Neural cell (in vitro differentiated cells): ENCODE measurements at regions not wholly inside any gene's neighbourhood (a gene's known extent, or its start where the extent isn't known, plus 50 kb on each side); places are given as distances from the start of the nearest gene placed in this dataset.

Source experiments
- H2AFZ ChIP-seq: fragments of 200-600, 300-800 bp; sonication (generic), shearing (Covaris generic); 2 replicates; pipeline ENCODE4 v1.6.0; 2014; ENCODE audit warnings: low read depth, mild to moderate bottlenecking, antibody characterized with exemption, low read length, moderate library complexity
- H3F3A ChIP-seq: fragments of 200-600 bp; shearing (Covaris generic); 2 replicates; pipeline ENCODE4 v1.6.1; 2016; ENCODE audit warnings: mild to moderate bottlenecking, moderate library complexity, mixed read lengths, antibody characterized with exemption, low read length; ENCODE audit not compliant: insufficient read depth, poor library complexity, severe bottlenecking
- H3K27ac ChIP-seq: fragments of 200-600, 300-800 bp; sonication (generic), shearing (Covaris generic); 2 replicates; pipeline ENCODE4 v1.5.1; 2014; ENCODE audit warnings: mild to moderate bottlenecking, low read length, moderate library complexity
- H3K27me3 ChIP-seq: fragments of 300-800, 200-600 bp; sonication (generic), shearing (Covaris generic); 2 replicates; pipeline ENCODE4 v1.6.0; 2014; ENCODE audit warnings: mild to moderate bottlenecking, low read depth, low read length, moderate library complexity; ENCODE audit not compliant: insufficient read depth
- H3K36me3 ChIP-seq: fragments of 300-800, 200-600 bp; sonication (generic), shearing (Covaris generic); 2 replicates; pipeline ENCODE4 v1.5.1; 2014; ENCODE audit warnings: mild to moderate bottlenecking, antibody characterized with exemption, low read length, moderate library complexity; ENCODE audit not compliant: insufficient read depth
- H3K4me2 ChIP-seq: fragments of 300-800, 200-600 bp; sonication (generic), shearing (Covaris generic); 2 replicates; pipeline ENCODE4 v1.6.0; 2014; ENCODE audit warnings: mild to moderate bottlenecking, low read length
- H3K4me3 ChIP-seq: fragments of 300-800, 200-600 bp; sonication (generic), shearing (Covaris generic); 2 replicates; pipeline ENCODE4 v1.5.1; 2014; ENCODE audit warnings: mild to moderate bottlenecking, low read length, moderate library complexity
- H3K79me2 ChIP-seq: fragments of 200-600 bp; shearing (Covaris generic); replicated peaks from 2 replicates; pipeline ENCODE4 v1.6.0; 2014; ENCODE audit warnings: mild to moderate bottlenecking, low read length, moderate library complexity; ENCODE audit not compliant: insufficient read depth
- H3K9ac ChIP-seq: fragments of 300-800, 200-600 bp; sonication (generic), shearing (Covaris generic); 2 replicates; pipeline ENCODE4 v1.6.1; 2016; ENCODE audit warnings: mild to moderate bottlenecking, low read length, mixed read lengths
- H3K9me2 ChIP-seq: fragments of 200-600 bp; shearing (Covaris generic); 2 replicates; pipeline ENCODE4 v1.6.1; 2016; ENCODE audit warnings: mild to moderate bottlenecking, low read length, mixed read lengths; ENCODE audit not compliant: insufficient read depth
- H3K9me3 ChIP-seq: fragments of 200-600, 300-800 bp; sonication (generic), shearing (Covaris generic); 2 replicates; pipeline ENCODE4 v1.6.1; 2016; ENCODE audit warnings: mild to moderate bottlenecking, mixed run types, low read length, moderate library complexity, mixed read lengths
- H4K20me1 ChIP-seq: fragments of 200-600 bp; shearing (Covaris generic); 2 replicates; pipeline ENCODE4 v1.6.1; 2016; ENCODE audit warnings: mild to moderate bottlenecking, mixed run types; ENCODE audit not compliant: insufficient read depth
- EP300 ChIP-seq: fragments of 450-650 bp; conservative IDR thresholded peaks from 2 replicates; pipeline ENCODE4 v1.6.1; 2014; ENCODE audit warnings: antibody characterized with exemption, mild to moderate bottlenecking, moderate library complexity; ENCODE audit not compliant: poor library complexity, severe bottlenecking
- EZH2 ChIP-seq: fragments of 200-600, 300-800 bp; shearing (Covaris generic), sonication (generic); IDR thresholded peaks from 2 replicates; pipeline ENCODE4 v1.6.1; 2014; ENCODE audit warnings: antibody characterized with exemption, low read length, borderline replicate concordance, mild to moderate bottlenecking; ENCODE audit not compliant: insufficient read depth, poor library complexity, severe bottlenecking
- MXI1 ChIP-seq: fragments of 450-650 bp; conservative IDR thresholded peaks from 2 replicates; pipeline ENCODE4 v1.6.1; 2014; ENCODE audit warnings: antibody characterized with exemption, mild to moderate bottlenecking; ENCODE audit not compliant: poor library complexity, severe bottlenecking
- POLR2AphosphoS5 ChIP-seq: IDR thresholded peaks from 2 replicates; pipeline ENCODE4 v1.6.1; 2012
- RAD21 ChIP-seq: fragments of 450-650 bp; conservative IDR thresholded peaks from 2 replicates; pipeline ENCODE4 v1.6.1; 2014; ENCODE audit warnings: antibody characterized with exemption, mild to moderate bottlenecking, moderate library complexity
- SMC3 ChIP-seq: fragments of 450-650 bp; conservative IDR thresholded peaks from 2 replicates; pipeline ENCODE4 v1.6.1; 2014; ENCODE audit warnings: antibody characterized with exemption, mild to moderate bottlenecking, moderate library complexity; ENCODE audit not compliant: poor library complexity
- TAF1 ChIP-seq: IDR thresholded peaks from 2 replicates; pipeline ENCODE4 v1.6.1; 2012; ENCODE audit warnings: low read depth
- TF ChIP-seq, protein P1 (sequence below): IDR thresholded peaks from 2 replicates; pipeline ENCODE4 v1.6.1; 2012; ENCODE audit warnings: borderline replicate concordance
- TF ChIP-seq, protein P2 (sequence below): fragments of 450-650 bp; IDR thresholded peaks from 2 replicates; pipeline ENCODE4 v1.5.1; 2014; ENCODE audit warnings: antibody characterized with exemption, mild to moderate bottlenecking, moderate library complexity; ENCODE audit not compliant: poor library complexity, severe bottlenecking

DNA sequence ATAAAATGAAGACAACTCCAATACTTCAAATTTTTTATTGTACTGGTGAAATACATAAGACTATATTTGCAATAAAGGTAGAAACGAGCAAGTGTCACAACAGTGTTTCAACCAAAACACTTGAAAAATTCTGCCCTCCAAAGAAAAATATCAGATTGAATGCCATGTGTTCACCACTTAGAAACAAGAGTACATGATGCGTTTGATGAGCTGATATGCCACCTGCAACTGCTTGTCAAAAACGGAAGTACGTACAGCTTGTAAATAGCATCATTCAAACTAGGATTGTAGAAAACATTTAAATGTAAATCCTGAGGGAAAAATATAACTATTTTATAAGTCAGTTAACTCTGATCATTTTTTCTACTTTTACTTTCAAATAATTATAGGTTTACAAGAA, 276.1 kb downstream of the ANTXR2 start:
- H3K36me3 ChIP-seq: no peaks in the 10 kb centered on the region
- no peaks in the 10 kb centered on the region for H3K9me3 ChIP-seq
- H3K9ac ChIP-seq: no peak overlapping the region
- H3K79me2 ChIP-seq: no peaks in the 10 kb centered on the region
- TF ChIP-seq, protein P1, sequence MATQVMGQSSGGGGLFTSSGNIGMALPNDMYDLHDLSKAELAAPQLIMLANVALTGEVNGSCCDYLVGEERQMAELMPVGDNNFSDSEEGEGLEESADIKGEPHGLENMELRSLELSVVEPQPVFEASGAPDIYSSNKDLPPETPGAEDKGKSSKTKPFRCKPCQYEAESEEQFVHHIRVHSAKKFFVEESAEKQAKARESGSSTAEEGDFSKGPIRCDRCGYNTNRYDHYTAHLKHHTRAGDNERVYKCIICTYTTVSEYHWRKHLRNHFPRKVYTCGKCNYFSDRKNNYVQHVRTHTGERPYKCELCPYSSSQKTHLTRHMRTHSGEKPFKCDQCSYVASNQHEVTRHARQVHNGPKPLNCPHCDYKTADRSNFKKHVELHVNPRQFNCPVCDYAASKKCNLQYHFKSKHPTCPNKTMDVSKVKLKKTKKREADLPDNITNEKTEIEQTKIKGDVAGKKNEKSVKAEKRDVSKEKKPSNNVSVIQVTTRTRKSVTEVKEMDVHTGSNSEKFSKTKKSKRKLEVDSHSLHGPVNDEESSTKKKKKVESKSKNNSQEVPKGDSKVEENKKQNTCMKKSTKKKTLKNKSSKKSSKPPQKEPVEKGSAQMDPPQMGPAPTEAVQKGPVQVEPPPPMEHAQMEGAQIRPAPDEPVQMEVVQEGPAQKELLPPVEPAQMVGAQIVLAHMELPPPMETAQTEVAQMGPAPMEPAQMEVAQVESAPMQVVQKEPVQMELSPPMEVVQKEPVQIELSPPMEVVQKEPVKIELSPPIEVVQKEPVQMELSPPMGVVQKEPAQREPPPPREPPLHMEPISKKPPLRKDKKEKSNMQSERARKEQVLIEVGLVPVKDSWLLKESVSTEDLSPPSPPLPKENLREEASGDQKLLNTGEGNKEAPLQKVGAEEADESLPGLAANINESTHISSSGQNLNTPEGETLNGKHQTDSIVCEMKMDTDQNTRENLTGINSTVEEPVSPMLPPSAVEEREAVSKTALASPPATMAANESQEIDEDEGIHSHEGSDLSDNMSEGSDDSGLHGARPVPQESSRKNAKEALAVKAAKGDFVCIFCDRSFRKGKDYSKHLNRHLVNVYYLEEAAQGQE: no peak
- TF ChIP-seq SMC3: no peak
- TF ChIP-seq EZH2: no peak
- no peak for TF ChIP-seq RAD21
- no peak for TF ChIP-seq TAF1
- TF ChIP-seq, protein P2, sequence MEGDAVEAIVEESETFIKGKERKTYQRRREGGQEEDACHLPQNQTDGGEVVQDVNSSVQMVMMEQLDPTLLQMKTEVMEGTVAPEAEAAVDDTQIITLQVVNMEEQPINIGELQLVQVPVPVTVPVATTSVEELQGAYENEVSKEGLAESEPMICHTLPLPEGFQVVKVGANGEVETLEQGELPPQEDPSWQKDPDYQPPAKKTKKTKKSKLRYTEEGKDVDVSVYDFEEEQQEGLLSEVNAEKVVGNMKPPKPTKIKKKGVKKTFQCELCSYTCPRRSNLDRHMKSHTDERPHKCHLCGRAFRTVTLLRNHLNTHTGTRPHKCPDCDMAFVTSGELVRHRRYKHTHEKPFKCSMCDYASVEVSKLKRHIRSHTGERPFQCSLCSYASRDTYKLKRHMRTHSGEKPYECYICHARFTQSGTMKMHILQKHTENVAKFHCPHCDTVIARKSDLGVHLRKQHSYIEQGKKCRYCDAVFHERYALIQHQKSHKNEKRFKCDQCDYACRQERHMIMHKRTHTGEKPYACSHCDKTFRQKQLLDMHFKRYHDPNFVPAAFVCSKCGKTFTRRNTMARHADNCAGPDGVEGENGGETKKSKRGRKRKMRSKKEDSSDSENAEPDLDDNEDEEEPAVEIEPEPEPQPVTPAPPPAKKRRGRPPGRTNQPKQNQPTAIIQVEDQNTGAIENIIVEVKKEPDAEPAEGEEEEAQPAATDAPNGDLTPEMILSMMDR: no peak
- no peak for TF ChIP-seq MXI1
- no peak for TF ChIP-seq POLR2AphosphoS5
- TF ChIP-seq EP300: no peak
- no peaks in the 10 kb centered on the region for H3K9me2 ChIP-seq
- no peaks in the 10 kb centered on the region for H3F3A ChIP-seq
- no peak overlapping the region for H2AFZ ChIP-seq
- H3K4me3 ChIP-seq: no peak overlapping the region
- no peak overlapping the region for H3K4me2 ChIP-seq
- H3K27me3 ChIP-seq: no peaks in the 10 kb centered on the region
- H4K20me1 ChIP-seq: no peaks in the 10 kb centered on the region
- H3K27ac ChIP-seq: no peak overlapping the region

- no peaks in the 10 kb centered on the region for H3K36me3 ChIP-seq
- H3K27ac ChIP-seq: no peak overlapping the region
- H4K20me1 ChIP-seq: no peaks in the 10 kb centered on the region
- H3K9me2 ChIP-seq: no peaks in the 10 kb centered on the region
- H2AFZ ChIP-seq: no peak overlapping the region
- no peaks in the 10 kb centered on the region for H3K79me2 ChIP-seq
- no peak overlapping the region for H3K9ac ChIP-seq
- H3K4me3 ChIP-seq: no peak overlapping the region
- no peaks in the 10 kb centered on the region for H3K27me3 ChIP-seq
- TF ChIP-seq RAD21 (no peak), POLR2AphosphoS5 (no peak), SMC3 (no peak), EP300 (no peak), TAF1 (no peak), EZH2 (no peak), MXI1 (no peak)
- TF ChIP-seq, protein P2: no peak
- TF ChIP-seq, protein P1: no peak
- no peak overlapping the region for H3K4me2 ChIP-seq
- H3K9me3 ChIP-seq: no peaks in the 10 kb centered on the region
- no peaks in the 10 kb centered on the region for H3F3A ChIP-seq
Observed at GRCh38 chr4:79788884-79789283, 284.1 kb downstream of the ANTXR2 start.
